GM12878 (cell line): ENCODE measurements at regions not wholly inside any gene's neighbourhood (a gene's known extent, or its start where the extent isn't known, plus 50 kb on each side); places are given as distances from the start of the nearest gene placed in this dataset.
A peak's percentile ranks its signal among the peaks of the same experiment; 100 is the strongest.

Experiments used
- DPF2 ChIP-seq: fragments of 450-650 bp; IDR thresholded peaks from 2 replicates; pipeline ENCODE4 v1.6.1; 2017; ENCODE audit warnings: mild to moderate bottlenecking
- GATAD2B ChIP-seq: fragments of 450-650 bp; conservative IDR thresholded peaks from 2 replicates; pipeline ENCODE4 v1.6.1; 2017; ENCODE audit warnings: low read depth, mild to moderate bottlenecking, moderate library complexity
- HSF1 ChIP-seq: fragments of 150-350 bp; IDR thresholded peaks from 2 replicates; pipeline ENCODE4 v1.6.1; 2014; ENCODE audit warnings: mild to moderate bottlenecking, low read depth, low read length
- IKZF2 ChIP-seq, 2 experiments: fragments of 450-650 bp; IDR thresholded peaks; 2 replicates each; pipeline ENCODE4 v1.6.1; 2017; ENCODE audit warnings: mild to moderate bottlenecking in 2 of 2, moderate library complexity in 2 of 2
- IRF4 ChIP-seq: IDR thresholded peaks from 2 replicates; pipeline ENCODE4 v1.6.1; 2011; ENCODE audit warnings: low read depth, low read length
- KDM1A ChIP-seq: fragments of 200-600 bp; sonication (generic); IDR thresholded peaks from 2 replicates; pipeline ENCODE4 v1.6.1; 2016; ENCODE audit warnings: borderline replicate concordance
- LARP7 ChIP-seq: fragments of 450-650 bp; IDR thresholded peaks from 2 replicates; pipeline ENCODE4 v1.6.1; 2017; ENCODE audit warnings: mild to moderate bottlenecking
- MLLT1 ChIP-seq: fragments of 450-650 bp; IDR thresholded peaks from 2 replicates; pipeline ENCODE4 v1.6.1; 2016; ENCODE audit warnings: mild to moderate bottlenecking
- NFXL1 ChIP-seq: fragments of 450-650 bp; IDR thresholded peaks from 2 replicates; pipeline ENCODE4 v1.6.1; 2017; ENCODE audit warnings: antibody characterized with exemption, mild to moderate bottlenecking, borderline replicate concordance
- PAX5 ChIP-seq: IDR thresholded peaks from 2 replicates; pipeline ENCODE4 v1.6.1; 2011; ENCODE audit warnings: low read depth, low read length, borderline replicate concordance
- RB1 ChIP-seq: fragments of 450-650 bp; formaldehyde crosslinking; IDR thresholded peaks from 2 replicates; pipeline ENCODE4 v1.6.1; 2017; ENCODE audit warnings: mild to moderate bottlenecking, borderline replicate concordance
- RCOR1 ChIP-seq: conservative IDR thresholded peaks from 2 replicates; pipeline ENCODE4 v1.6.1; 2012; ENCODE audit warnings: low read depth, low read length, improper control_type of control experiment
- RELA ChIP-seq: fragments of 450-650 bp; IDR thresholded peaks from 2 replicates; pipeline ENCODE4 v1.8.0; 2014; ENCODE audit warnings: borderline replicate concordance; ENCODE audit not compliant: partially characterized antibody
- SIX5 ChIP-seq: IDR thresholded peaks from 2 replicates; pipeline ENCODE4 v1.6.1; 2011; ENCODE audit warnings: mild to moderate bottlenecking, low read depth, low read length, moderate library complexity; ENCODE audit not compliant: severe bottlenecking
- SRF ChIP-seq, 2 experiments: IDR thresholded peaks; 2 replicates each; pipeline ENCODE4 v1.6.1; 2011; ENCODE audit warnings: low read depth in 2 of 2, low read length in 2 of 2, mild to moderate bottlenecking in 1 of 2, moderate library complexity in 1 of 2
- STAT3 ChIP-seq: IDR thresholded peaks from 2 replicates; pipeline ENCODE4 v1.6.1; 2011; ENCODE audit warnings: low read depth, low read length, improper control_type of control experiment
- ZNF217 ChIP-seq: fragments of 450-650 bp; IDR thresholded peaks from 2 replicates; pipeline ENCODE4 v1.6.1; 2017; ENCODE audit warnings: antibody characterized with exemption, mild to moderate bottlenecking
- ZNF24 ChIP-seq: fragments of 450-650 bp; IDR thresholded peaks from 2 replicates; pipeline ENCODE4 v1.6.1; 2017; ENCODE audit warnings: antibody characterized with exemption, mild to moderate bottlenecking
- ZNF687 ChIP-seq: fragments of 450-650 bp; IDR thresholded peaks from 2 replicates; pipeline ENCODE4 v1.6.1; 2017; ENCODE audit warnings: mild to moderate bottlenecking, moderate library complexity
- TF ChIP-seq, protein P1 (sequence below): fragments of 450-650 bp; IDR thresholded peaks from 2 replicates; pipeline ENCODE4 v1.6.1; 2016; ENCODE audit warnings: mild to moderate bottlenecking
- TF ChIP-seq, protein P2 (sequence below), 3 experiments: IDR thresholded peaks in 2 of 3; conservative IDR thresholded peaks in 1 of 3; 2 replicates each; pipeline ENCODE4 v1.5.1; 2011; ENCODE audit warnings: low read depth in 3 of 3, low read length in 3 of 3, mild to moderate bottlenecking in 3 of 3, control low read depth in 2 of 3, moderate library complexity in 2 of 3, inconsistent platforms in 1 of 3, mixed read lengths in 1 of 3; ENCODE audit not compliant: control insufficient read depth in 2 of 3, insufficient read depth in 1 of 3; ENCODE audit errors: extremely low read depth in 1 of 3

GRCh38 chr21:25176637-25177412, 430.5 kb downstream of the MRPL39 start (continued):
- TF ChIP-seq IKZF2 (IDR thresholded peaks at IDR 0.05) (peak; percentile 97 to 98), PAX5 (peak; percentile 85), DPF2 (peak; percentile 92), GATAD2B (peak; percentile 80), NFXL1 (no peak), ZNF24 (peak; percentile 7; the same call in 1 of the 2 replicates), IRF4 (peak; percentile 92), RB1 (no peak), RCOR1 (peak; percentile 83; the same call in 1 of the 2 replicates), ZNF217 (peak; percentile 99), SIX5 (no peak), STAT3 (0 out of 2 replicates have a peak, but pooled peaks have one; percentile 56), MLLT1 (no peak), LARP7 (no peak), ZNF687 (no peak), HSF1 (no peak), KDM1A (no peak), RELA (no peak), SRF (IDR thresholded peaks at IDR 0.05; ENCODE audit: low read depth in 2 of 2, low read length in 2 of 2) (no peak)
- TF ChIP-seq, protein P1, sequence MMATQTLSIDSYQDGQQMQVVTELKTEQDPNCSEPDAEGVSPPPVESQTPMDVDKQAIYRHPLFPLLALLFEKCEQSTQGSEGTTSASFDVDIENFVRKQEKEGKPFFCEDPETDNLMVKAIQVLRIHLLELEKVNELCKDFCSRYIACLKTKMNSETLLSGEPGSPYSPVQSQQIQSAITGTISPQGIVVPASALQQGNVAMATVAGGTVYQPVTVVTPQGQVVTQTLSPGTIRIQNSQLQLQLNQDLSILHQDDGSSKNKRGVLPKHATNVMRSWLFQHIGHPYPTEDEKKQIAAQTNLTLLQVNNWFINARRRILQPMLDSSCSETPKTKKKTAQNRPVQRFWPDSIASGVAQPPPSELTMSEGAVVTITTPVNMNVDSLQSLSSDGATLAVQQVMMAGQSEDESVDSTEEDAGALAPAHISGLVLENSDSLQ: peak; percentile 59; the same call in 1 of the 2 replicates
- TF ChIP-seq, protein P2, sequence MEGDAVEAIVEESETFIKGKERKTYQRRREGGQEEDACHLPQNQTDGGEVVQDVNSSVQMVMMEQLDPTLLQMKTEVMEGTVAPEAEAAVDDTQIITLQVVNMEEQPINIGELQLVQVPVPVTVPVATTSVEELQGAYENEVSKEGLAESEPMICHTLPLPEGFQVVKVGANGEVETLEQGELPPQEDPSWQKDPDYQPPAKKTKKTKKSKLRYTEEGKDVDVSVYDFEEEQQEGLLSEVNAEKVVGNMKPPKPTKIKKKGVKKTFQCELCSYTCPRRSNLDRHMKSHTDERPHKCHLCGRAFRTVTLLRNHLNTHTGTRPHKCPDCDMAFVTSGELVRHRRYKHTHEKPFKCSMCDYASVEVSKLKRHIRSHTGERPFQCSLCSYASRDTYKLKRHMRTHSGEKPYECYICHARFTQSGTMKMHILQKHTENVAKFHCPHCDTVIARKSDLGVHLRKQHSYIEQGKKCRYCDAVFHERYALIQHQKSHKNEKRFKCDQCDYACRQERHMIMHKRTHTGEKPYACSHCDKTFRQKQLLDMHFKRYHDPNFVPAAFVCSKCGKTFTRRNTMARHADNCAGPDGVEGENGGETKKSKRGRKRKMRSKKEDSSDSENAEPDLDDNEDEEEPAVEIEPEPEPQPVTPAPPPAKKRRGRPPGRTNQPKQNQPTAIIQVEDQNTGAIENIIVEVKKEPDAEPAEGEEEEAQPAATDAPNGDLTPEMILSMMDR (IDR thresholded peaks at IDR 0.05 in 2 of 3, conservative IDR thresholded peaks at IDR 0.05 in 1 of 3; ENCODE audit: control insufficient read depth in 2 of 3, extremely low read depth in 1 of 3, insufficient read depth in 1 of 3, low read depth in 3 of 3, low read length in 3 of 3): no peak
